HepG2 (cell line): ENCODE measurements at regions not wholly inside any gene's neighbourhood (a gene's known extent, or its start where the extent isn't known, plus 50 kb on each side); places are given as distances from the start of the nearest gene placed in this dataset.

Source experiments
- ATAC-seq: fragments of 200-7000 bp; cut with Tn5 transposase; 3 replicates; pipeline ENCODE4 v1.9.1; 2020; ENCODE audit warnings: mild to moderate bottlenecking, moderate library complexity
- BruUV-seq: library from RNA; stranded (reverse); fragments of 400-500 nt; replicated peaks from 2 replicates; lab custom pipeline; 2021; lab: Mats Ljungman, UMichigan
- CTCF ChIA-PET: fragments of 300-600 bp; formaldehyde crosslinking; extraction: SDS; loops from one replicate; lab custom pipeline; 2021; ENCODE audit warnings: low total read pairs, inconsistent platforms, low intra/inter-chr PET ratio; lab: Yijun Ruan, JAX
- POLR2A ChIA-PET: fragments of 350-600 bp; sonication (Branson Sonifier 250); formaldehyde crosslinking; loops from one replicate; lab custom pipeline; 2020; ENCODE audit warnings: antibody characterized with exemption, inconsistent platforms; lab: Yijun Ruan, JAX
- DNase-seq: peaks from one replicate; pipeline ENCODE4 v3.0.0-alpha.2; 2015; ENCODE audit warnings: low spot score
- FAIRE-seq: peaks from 3 replicates; lab custom pipeline; 2011; peaks lifted over from hg19 to GRCh38; lab: Jason Lieb, UNC
- H2AFZ ChIP-seq: one replicate; pipeline ENCODE4 v1.6.1; 2011; ENCODE audit warnings: low read length, inconsistent platforms
- H3K27ac ChIP-seq: fragments of 300-600 bp; 3 replicates; pipeline ENCODE4 v1.8.0; 2011; ENCODE audit warnings: mixed run types, mild to moderate bottlenecking, mixed read lengths, low read length, inconsistent platforms; ENCODE audit not compliant: insufficient read depth; ENCODE audit errors: extremely low read length
- H3K27me3 ChIP-seq, 2 experiments: fragments of 200-600 bp in 1 of 2; 2 replicates in 1 of 2; 3 replicates in 1 of 2; pipeline versions ENCODE4 v1.6.0 to v1.8.0; 2011; ENCODE audit warnings: low read length in 2 of 2, mild to moderate bottlenecking in 2 of 2, moderate library complexity in 2 of 2, inconsistent platforms in 1 of 2; ENCODE audit not compliant: insufficient read depth in 2 of 2, control insufficient read depth in 1 of 2
- H3K36me3 ChIP-seq, 2 experiments: fragments of 200-600 bp in 1 of 2; replicated peaks in 1 of 2; 2 replicates in 1 of 2; 3 replicates in 1 of 2; pipeline versions ENCODE4 v1.5.1 to v1.8.0; 2011; ENCODE audit warnings: low read length in 2 of 2, inconsistent platforms in 1 of 2; ENCODE audit not compliant: insufficient read depth in 2 of 2, control insufficient read depth in 1 of 2
- H3K4me1 ChIP-seq: 2 replicates; pipeline ENCODE4 v1.5.1; 2012; ENCODE audit warnings: low read length, inconsistent platforms; ENCODE audit not compliant: insufficient read depth
- H3K4me2 ChIP-seq: 2 replicates; pipeline ENCODE4 v1.6.0; 2011; ENCODE audit warnings: low read depth, low read length, inconsistent platforms
- H3K4me3 ChIP-seq, 3 experiments: fragments of 200-600 bp in 1 of 3; sonication (generic), shearing (Covaris generic) in 1 of 3; replicated peaks in 1 of 3; 2 replicates each; pipeline ENCODE4 v1.5.1; 2011 to 2016; ENCODE audit warnings: low read length in 3 of 3, inconsistent platforms in 2 of 3, low read depth in 2 of 3, mild to moderate bottlenecking in 2 of 3, control low read depth in 1 of 3, mixed read lengths in 1 of 3; ENCODE audit not compliant: insufficient read depth in 1 of 3
- H3K79me2 ChIP-seq: one replicate; pipeline ENCODE4 v1.6.1; 2011; ENCODE audit warnings: low read length, inconsistent platforms; ENCODE audit not compliant: insufficient read depth
- H3K9ac ChIP-seq: 2 replicates; pipeline ENCODE4 v1.6.0; 2011; ENCODE audit warnings: mild to moderate bottlenecking, low read depth, low read length, inconsistent platforms; ENCODE audit not compliant: insufficient read depth
- H3K9me3 ChIP-seq: 2 replicates; pipeline ENCODE4 v1.5.1; 2012; ENCODE audit warnings: mild to moderate bottlenecking, low read length
- H4K20me1 ChIP-seq: 2 replicates; pipeline ENCODE4 v1.6.0; 2011; ENCODE audit warnings: inconsistent platforms, mild to moderate bottlenecking, low read length, moderate library complexity; ENCODE audit not compliant: insufficient read depth
- HOXA9 ChIP-seq: sonication (generic); formaldehyde crosslinking; IDR thresholded peaks from 2 replicates; pipeline ENCODE4 v1.8.1; 2022; ENCODE audit warnings: missing genetic modification reagents, mild to moderate bottlenecking, moderate library complexity, borderline replicate concordance
- KLF13 ChIP-seq: sonication (generic); formaldehyde crosslinking; IDR thresholded peaks from 2 replicates; pipeline ENCODE4 v1.4.0; 2020; ENCODE audit warnings: mild to moderate bottlenecking, missing genetic modification reagents
- MYC ChIP-seq: sonication (generic); formaldehyde crosslinking; IDR thresholded peaks from 2 replicates; pipeline ENCODE4 v1.9.0; 2021; ENCODE audit warnings: missing genetic modification reagents, borderline replicate concordance
- RFX1 ChIP-seq: fragments of 450-650 bp; IDR thresholded peaks from 2 replicates; pipeline ENCODE4 v1.6.1; 2017
- SNAI1 ChIP-seq: sonication (generic); formaldehyde crosslinking; IDR thresholded peaks from 2 replicates; pipeline ENCODE4 v1.5.0; 2020; ENCODE audit warnings: mild to moderate bottlenecking, missing genetic modification reagents, borderline replicate concordance
- ZBTB33 ChIP-seq: sonication (generic); formaldehyde crosslinking; IDR thresholded peaks from 2 replicates; pipeline ENCODE4 v1.4.0; 2020; ENCODE audit warnings: missing genetic modification reagents
- WGBS: methylation state at CpG from one replicate; pipeline ENCODE4 v1.1.6; 2017; ENCODE audit warnings: low lambda C conversion rate; 5-methylcytosine and 5-hydroxymethylcytosine counted together
- in situ Hi-C: cut with HindIII; loops from 2 replicates; pipeline ENCODE4 v1.10.0; 2017; ENCODE audit warnings: low pct_unique_long_range_greater_than_20kb; ENCODE audit not compliant: extremely low pct_ligation_motif_present
- intact Hi-C: fragments of 100-400 bp; cut with micrococcal nuclease; formaldehyde crosslinking; loops from one replicate; pipeline ENCODE4 v1.10.0; 2022; ENCODE audit not compliant: unreplicated experiment

DNA sequence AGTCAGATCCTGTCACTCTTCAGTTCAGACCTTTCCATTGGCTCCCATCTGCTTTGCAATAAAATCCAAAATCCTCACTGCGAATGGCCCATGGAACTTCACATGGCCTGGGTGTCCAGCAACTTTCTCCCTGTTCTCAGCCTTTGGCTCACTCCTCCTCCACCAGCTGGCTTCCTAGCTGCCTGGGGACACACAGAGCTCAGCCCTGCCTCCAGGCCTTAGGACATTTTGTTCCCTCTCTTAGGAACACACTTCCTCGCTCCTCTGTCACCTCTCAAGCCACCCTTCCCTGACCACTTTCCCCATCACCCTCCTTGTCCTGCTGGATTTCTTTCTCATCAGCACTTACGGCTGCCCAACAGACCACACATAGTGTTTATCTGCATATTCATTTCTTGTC is 419.6 kb downstream of the MED13L start:
- no peak for ATAC-seq
- CTCF ChIA-PET, result no interaction called here
- intact Hi-C loops, result no loop called here

More for the DNA sequence above, 419.6 kb downstream of the MED13L start:
- no peak overlapping the region for H2AFZ ChIP-seq
- BruUV-seq, result no TSS peak
- H3K79me2 ChIP-seq, result no peaks in the 10 kb centered on the region
- no peak overlapping the region for H3K27ac ChIP-seq
- in situ Hi-C loops, result no loop called here
- no peak overlapping the region for H3K9ac ChIP-seq
- POLR2A ChIA-PET, result no interaction called here
- H3K4me3 ChIP-seq, result no peak overlapping the region
- no peaks in the 10 kb centered on the region for H3K4me1 ChIP-seq
- no peaks in the 10 kb centered on the region for H4K20me1 ChIP-seq
- no peaks in the 10 kb centered on the region for H3K36me3 ChIP-seq
- FAIRE-seq, result no peak
- H3K27me3 ChIP-seq, result peaks cover 0 to 2% of the 10 kb centered on the region in 2 experiments; a peak in 1 of 5 replicates
- no peaks in the 10 kb centered on the region for H3K9me3 ChIP-seq
- 68% methylated on average over 3 of the region's 3 CpGs for WGBS
- TF ChIP-seq ZBTB33 (CRISPR knock-in tag) (no peak), MYC (CRISPR knock-in tag) (no peak), SNAI1 (no peak), RFX1 (no peak), KLF13 (CRISPR knock-in tag) (no peak), HOXA9 (no peak)
- no peak for DNase-seq
- no peak overlapping the region for H3K4me2 ChIP-seq
